Hematopoietic multipotent progenitor cell treated with erythropoietin and hydrocortisone succinate and interleukin-3 and kit ligand, for 15 days (in vitro differentiated cells): ENCODE measurements at regions not wholly inside any gene's neighbourhood (a gene's known extent, or its start where the extent isn't known, plus 50 kb on each side); places are given as distances from the start of the nearest gene placed in this dataset.

Experiments used
- DNase-seq: peaks from one replicate; pipeline ENCODE4 v3.0.0-alpha.2; 2015; ENCODE audit warnings: low spot score

GRCh38 chr11:80054582-80055165 lies 613.8 kb upstream of the TENM4 start:
- DNase-seq, result no peak

DNA sequence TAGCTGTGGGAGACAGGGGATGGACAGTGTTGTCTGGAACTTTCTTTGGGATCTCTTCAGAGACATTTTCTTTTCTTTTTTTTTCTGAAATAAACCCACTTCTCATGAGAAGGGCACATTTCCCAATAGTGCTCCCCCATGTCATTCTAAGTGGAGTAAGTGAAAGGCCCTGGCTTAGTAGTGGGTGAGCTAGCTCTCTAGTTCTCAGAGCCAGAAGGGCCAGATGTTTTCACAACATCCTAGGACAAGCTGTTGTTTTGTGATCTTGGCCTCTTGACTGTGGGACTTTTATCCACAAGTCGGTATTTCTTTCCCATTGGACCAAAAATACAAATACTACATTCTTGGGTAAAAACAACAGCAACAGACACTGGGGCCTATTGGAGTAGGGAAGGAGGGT lies 607.7 kb upstream of the TENM4 start:
- no peak for DNase-seq

DNA sequence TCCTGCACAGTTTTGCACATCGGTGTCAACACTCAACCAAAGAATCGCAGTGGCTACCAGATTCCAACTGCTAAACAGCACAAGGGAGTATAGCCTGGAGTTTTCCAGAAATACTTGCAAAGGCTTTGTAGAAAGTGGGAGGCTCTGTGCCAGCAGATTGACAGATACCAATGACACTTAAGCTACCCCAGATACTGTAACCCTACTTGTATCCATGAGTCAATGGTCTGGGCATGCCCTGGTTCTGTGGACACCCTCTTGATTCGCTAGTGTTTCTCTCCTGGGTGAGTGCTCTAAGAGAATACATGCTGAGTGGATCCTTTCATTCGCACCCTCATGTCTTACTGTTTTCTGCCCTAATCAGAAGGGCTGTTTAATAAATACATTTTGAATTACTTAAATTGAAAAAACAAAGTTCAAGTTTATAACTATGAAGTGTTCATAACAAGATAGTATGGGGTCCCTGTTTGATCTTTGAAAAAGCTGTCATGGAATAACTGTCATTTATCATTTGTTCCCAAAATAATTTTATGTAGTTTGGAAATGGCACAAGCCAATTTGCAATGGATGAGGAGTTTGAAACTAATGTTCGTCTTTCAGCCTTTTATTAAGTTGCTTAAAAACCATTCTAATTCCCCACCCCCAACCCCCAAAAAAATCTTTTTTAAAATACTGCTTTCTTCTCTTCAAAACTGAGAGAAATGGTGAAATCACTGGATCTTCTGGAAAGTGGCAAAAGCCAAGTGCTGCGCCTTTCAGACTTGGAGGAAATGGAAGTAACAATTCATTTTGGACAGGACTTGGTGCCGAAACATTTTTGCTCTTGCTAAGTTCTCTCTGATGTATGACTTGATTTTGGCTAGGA lies 600.5 kb upstream of the TENM4 start:
- no peak for DNase-seq

DNA sequence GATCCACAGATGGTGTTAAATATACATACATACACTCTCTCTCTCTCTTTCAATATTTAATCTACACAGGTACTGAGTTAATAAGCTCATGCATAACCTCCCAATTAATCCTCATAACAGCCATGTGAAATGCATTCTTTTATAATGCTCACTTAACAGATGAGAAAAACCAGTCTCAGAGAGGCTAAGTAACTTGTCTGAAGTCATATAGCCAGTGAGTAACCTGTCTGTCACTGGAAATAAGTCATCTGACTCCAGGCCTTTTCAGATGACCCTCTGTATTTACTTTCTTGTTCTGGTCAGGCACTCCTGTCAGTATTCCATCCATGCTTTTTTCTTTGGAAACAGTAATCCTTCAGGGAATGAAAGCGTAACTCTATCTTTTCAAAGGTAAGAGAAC lies 594.0 kb upstream of the TENM4 start:
- DNase-seq, result no peak

GRCh38 chr11:80031014-80031600 lies 590.3 kb upstream of the TENM4 start:
- no peak for DNase-seq

- DNase-seq, result no peak
Measured at GRCh38 chr11:80028998-80029397, 588.2 kb upstream of the TENM4 start.

DNA sequence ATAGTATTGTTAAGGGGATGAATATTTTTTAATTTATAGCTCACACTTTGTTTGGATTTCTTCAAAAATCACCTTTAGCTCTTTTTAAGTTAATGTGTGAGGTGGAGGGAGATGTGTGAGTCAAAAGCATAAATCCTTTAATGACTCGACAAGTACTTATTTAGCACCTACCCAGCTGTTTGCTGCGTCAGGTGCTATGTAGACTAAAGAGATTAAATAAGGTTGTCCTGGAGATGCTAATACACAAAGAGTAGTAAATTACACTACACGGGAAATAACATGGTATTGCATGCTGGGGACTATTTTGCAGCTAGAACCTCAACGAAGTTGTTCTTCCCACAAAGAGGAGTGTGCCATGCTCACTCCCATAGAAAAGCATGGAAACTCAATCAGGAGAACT lies 583.3 kb upstream of the TENM4 start:
- DNase-seq, result no peak

DNA sequence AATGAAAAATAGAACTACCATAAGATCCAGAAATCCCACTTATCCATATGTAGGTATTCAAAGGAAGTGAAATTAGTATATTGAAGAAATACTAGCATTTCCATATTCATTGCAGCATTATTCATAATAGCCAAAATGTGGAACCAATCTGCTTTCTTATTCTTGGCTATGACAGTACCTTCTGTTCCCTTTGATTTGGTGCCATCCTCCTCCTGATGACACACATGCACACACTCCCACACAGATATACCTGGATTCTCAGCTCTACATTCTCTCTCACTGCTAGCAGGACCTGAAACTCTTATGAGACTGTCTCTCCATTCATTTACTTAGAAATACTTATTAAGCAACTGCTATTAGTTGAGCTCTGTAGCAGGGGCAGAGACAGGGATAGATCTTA lies 582.6 kb upstream of the TENM4 start:
- no peak for DNase-seq

- no peak for DNase-seq
Measured at GRCh38 chr11:80010536-80010935, 569.7 kb upstream of the TENM4 start.

GRCh38 chr11:80009081-80009480 lies 568.3 kb upstream of the TENM4 start:
- no peak for DNase-seq

DNA sequence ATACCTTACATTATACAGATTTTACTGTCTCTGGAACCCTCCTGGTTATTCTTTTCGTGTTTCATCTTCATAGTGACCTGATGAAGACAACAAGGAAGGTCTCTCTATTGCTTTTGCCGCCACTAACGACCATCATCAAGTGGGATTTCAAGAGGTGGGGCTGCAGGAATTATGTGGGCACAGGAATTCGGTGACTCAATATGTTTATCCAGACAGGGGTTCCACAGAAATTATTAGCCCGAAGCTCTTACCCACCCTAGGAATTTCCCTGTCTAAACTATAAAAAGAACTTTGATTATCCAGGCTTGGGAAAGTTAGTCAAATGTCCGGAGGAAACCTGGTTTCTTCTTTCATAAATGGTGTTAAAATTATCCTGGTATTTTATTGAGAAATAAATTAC lies 566.8 kb upstream of the TENM4 start:
- DNase-seq, result no peak

GRCh38 chr11:79990141-79990540 lies 549.3 kb upstream of the TENM4 start:
- DNase-seq, result no peak

- DNase-seq, result no peak
Measured at GRCh38 chr11:79982185-79982584, 541.4 kb upstream of the TENM4 start.

- no peak for DNase-seq
Measured at GRCh38 chr11:79980916-79981315, 540.1 kb upstream of the TENM4 start.

GRCh38 chr11:79973721-79974617 lies 533.1 kb upstream of the TENM4 start:
- DNase-seq, result no peak

DNA sequence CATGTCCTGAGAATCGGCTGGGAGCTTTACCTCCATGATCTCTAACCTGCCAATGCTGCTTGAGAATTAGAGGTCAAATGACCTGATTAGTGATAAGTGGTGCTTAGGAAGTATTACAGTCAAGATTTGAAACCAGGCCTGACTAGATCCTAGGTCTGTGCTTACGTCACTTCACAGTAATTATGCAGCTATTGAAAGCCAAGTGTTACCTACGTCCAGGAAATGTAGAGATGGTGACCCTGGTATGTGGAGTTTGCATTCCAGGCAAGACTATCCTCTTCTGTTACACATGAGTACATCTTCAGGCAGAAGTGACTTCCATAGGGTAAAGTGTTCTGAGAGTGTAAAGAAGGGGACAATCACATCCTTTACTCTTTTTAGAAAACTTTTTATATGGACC lies 530.4 kb upstream of the TENM4 start:
- no peak for DNase-seq

- no peak for DNase-seq
Measured at GRCh38 chr11:79966592-79966991, 525.8 kb upstream of the TENM4 start.

GRCh38 chr11:79963856-79964645 lies 523.2 kb upstream of the TENM4 start:
- DNase-seq, result no peak

GRCh38 chr11:79960461-79960860 lies 519.6 kb upstream of the TENM4 start:
- DNase-seq, result no peak

GRCh38 chr11:79959318-79959717 lies 518.5 kb upstream of the TENM4 start:
- no peak for DNase-seq

- DNase-seq, result no peak
Measured at GRCh38 chr11:79957702-79958101, 516.9 kb upstream of the TENM4 start.

DNA sequence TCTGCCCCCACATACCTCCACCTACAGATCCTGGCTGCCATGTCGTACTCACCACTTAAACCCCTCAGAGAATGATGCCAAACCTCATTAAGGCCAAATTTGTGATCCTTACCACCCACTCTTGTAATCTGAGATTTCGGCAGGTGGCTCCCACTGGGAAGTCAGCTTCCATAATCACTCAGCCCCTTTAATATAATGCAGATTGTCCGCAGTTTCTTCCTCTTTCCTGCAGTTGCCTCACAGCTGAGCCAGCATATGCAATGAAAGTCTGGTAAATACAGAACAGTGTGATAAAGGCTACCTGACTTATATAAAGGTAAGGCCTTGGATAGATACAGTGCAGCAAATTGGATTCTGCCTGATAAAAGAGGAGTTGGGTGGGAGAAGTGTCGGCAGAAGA lies 515.2 kb upstream of the TENM4 start:
- DNase-seq, result no peak
